ENCODE measurements at regions not wholly inside any gene's neighbourhood (a gene's known extent, or its start where the extent isn't known, plus 50 kb on each side); places are given as distances from the start of the nearest gene placed in this dataset.

DNA sequence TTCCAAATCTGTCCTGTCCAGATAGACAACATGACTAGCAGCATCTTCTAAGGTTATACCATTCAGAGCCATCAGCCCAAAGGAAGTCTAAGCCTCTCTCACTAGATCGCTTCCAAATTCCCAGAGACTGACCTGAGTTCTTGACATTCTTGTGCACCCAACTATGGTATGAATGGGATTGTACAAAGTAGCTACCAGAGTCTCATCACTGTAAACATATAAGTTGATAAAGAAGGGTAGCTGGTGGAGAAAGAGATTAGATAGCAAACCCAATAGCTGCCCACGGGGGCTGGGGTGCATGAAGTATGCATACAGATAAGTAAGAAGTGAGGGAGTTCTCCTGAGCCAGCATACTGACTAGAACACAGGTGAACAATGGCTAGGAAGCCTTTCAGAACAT is 180.0 kb downstream of the PLPP3 start:
- TF ChIP-seq YY1 (IDR thresholded peaks at IDR 0.05; ENCODE audit: insufficient read depth, insufficient read length) (no peak), ZNF274 (IDR thresholded peaks at IDR 0.05; ENCODE audit: low read depth, low read length) (no peak), SUZ12 (IDR thresholded peaks at IDR 0.05; ENCODE audit: extremely low read depth, insufficient read depth, insufficient read length) (no peak)

All from NT2/D1 (cell line).